RWPE1 (cell line): ENCODE measurements at regions not wholly inside any gene's neighbourhood (a gene's known extent, or its start where the extent isn't known, plus 50 kb on each side); places are given as distances from the start of the nearest gene placed in this dataset.

ENCODE experiments used
- CTCF ChIA-PET: fragments of 350-600 bp; sonication (Branson Sonifier 250); formaldehyde crosslinking; extraction: SDS; loops from one replicate; lab custom pipeline; 2021; lab: Yijun Ruan, JAX
- POLR2A ChIA-PET: fragments of 400-600 bp; formaldehyde crosslinking; extraction: SDS; loops from one replicate; lab custom pipeline; 2020; ENCODE audit warnings: antibody characterized with exemption; ENCODE audit not compliant: low non-redundant PET; lab: Yijun Ruan, JAX
- DNase-seq: peaks from one replicate; pipeline ENCODE4 v3.0.0; 2012; ENCODE audit warnings: low spot score
- H3K27ac ChIP-seq: fragments of 450-650 bp; 2 replicates; pipeline ENCODE4 v1.5.1; 2017
- CTCF ChIP-seq: fragments of 450-650 bp; conservative IDR thresholded peaks from 2 replicates; pipeline ENCODE4 v1.5.1; 2017; ENCODE audit warnings: low read depth, mild to moderate bottlenecking

- no peak for DNase-seq
- POLR2A ChIA-PET: no interaction called here
- no peak overlapping the region for H3K27ac ChIP-seq
- no peak for TF ChIP-seq CTCF
- CTCF ChIA-PET: interaction anchor here (0.7 kb wide), 1 partner anchor 9 kb away, joined by 5 read pairs; no protein-coding TSS in a partner anchor
Observed at GRCh38 chr2:157685572-157685971, 56.9 kb upstream of the ACVR1C start.

GRCh38 chr2:157684940-157685466 lies 56.3 kb upstream of the ACVR1C start:
- no peak for TF ChIP-seq CTCF
- ChIA-PET POLR2A (no interaction called here), CTCF (no interaction called here)
- no peak for DNase-seq
- H3K27ac ChIP-seq: no peak overlapping the region
